T-helper 17 cell (primary cell): ENCODE measurements at regions not wholly inside any gene's neighbourhood (a gene's known extent, or its start where the extent isn't known, plus 50 kb on each side); places are given as distances from the start of the nearest gene placed in this dataset.

Source experiments
- ATAC-seq: fragments of 150-1000 bp; cut with Tn5 transposase; 2 replicates; pipeline ENCODE4 v1.10.0; 2021; ENCODE audit warnings: mild to moderate bottlenecking, moderate library complexity
- DNase-seq, 3 donors: peaks; one replicate each; pipeline versions ENCODE4 v3.0.0 to v3.0.0-alpha.2; 2020 to 2021
- H3K9me3 ChIP-seq: one replicate; pipeline ENCODE4 v1.7.0; 2013; ENCODE audit warnings: low read length, mild to moderate bottlenecking; ENCODE audit not compliant: control insufficient read depth, poor library complexity, severe bottlenecking
- H3K27ac Mint-ChIP-seq: one replicate; pipeline ENCODE4 v1.8.0; 2022; ENCODE audit warnings: mild to moderate bottlenecking, moderate library complexity, mixed read lengths
- H3K27me3 Mint-ChIP-seq: one replicate; pipeline ENCODE4 v1.8.0; 2022; ENCODE audit warnings: mixed read lengths
- H3K36me3 Mint-ChIP-seq: one replicate; pipeline ENCODE4 v1.8.0; 2022; ENCODE audit warnings: low read depth, mixed read lengths
- H3K4me1 Mint-ChIP-seq: one replicate; pipeline ENCODE4 v1.8.0; 2022; ENCODE audit warnings: mild to moderate bottlenecking, mixed read lengths
- H3K4me3 Mint-ChIP-seq: one replicate; pipeline ENCODE4 v1.8.0; 2022; ENCODE audit warnings: mild to moderate bottlenecking, moderate library complexity, mixed read lengths

GRCh38 chr3:124404621-124405020 is 325.6 kb upstream of the UMPS start:
- ATAC-seq (no peak), DNase-seq (no peak)
- H3K36me3 Mint-ChIP-seq: no peaks in the 10 kb centered on the region
- H3K4me3 Mint-ChIP-seq: no peak overlapping the region
- peaks cover 39% of the 10 kb centered on the region for H3K27me3 Mint-ChIP-seq
- H3K9me3 ChIP-seq: no peaks in the 10 kb centered on the region
- no peaks in the 10 kb centered on the region for H3K4me1 Mint-ChIP-seq
- H3K27ac Mint-ChIP-seq: no peak overlapping the region

GRCh38 chr3:124407260-124407659 is 323.0 kb upstream of the UMPS start:
- H3K27ac Mint-ChIP-seq: no peak overlapping the region
- no peaks in the 10 kb centered on the region for H3K9me3 ChIP-seq
- H3K36me3 Mint-ChIP-seq: no peaks in the 10 kb centered on the region
- H3K27me3 Mint-ChIP-seq: peaks cover 50% of the 10 kb centered on the region
- no peaks in the 10 kb centered on the region for H3K4me1 Mint-ChIP-seq
- DNase-seq (no peak), ATAC-seq (no peak)
- no peak overlapping the region for H3K4me3 Mint-ChIP-seq

- no peaks in the 10 kb centered on the region for H3K4me1 Mint-ChIP-seq
- H3K4me3 Mint-ChIP-seq: no peak overlapping the region
- DNase-seq: no peak
- no peak for ATAC-seq
- H3K27ac Mint-ChIP-seq: no peak overlapping the region
- H3K9me3 ChIP-seq: no peaks in the 10 kb centered on the region
- peaks cover 45% of the 10 kb centered on the region for H3K27me3 Mint-ChIP-seq
- no peaks in the 10 kb centered on the region for H3K36me3 Mint-ChIP-seq
Measured at GRCh38 chr3:124409650-124410275, 320.5 kb upstream of the UMPS start.

GRCh38 chr3:124410471-124410870 is 319.8 kb upstream of the UMPS start:
- DNase-seq (no peak), ATAC-seq (no peak)
- Mint-ChIP-seq H3K36me3 (no peaks in the 10 kb centered on the region), H3K27ac (no peak overlapping the region), H3K27me3 (peaks cover 40% of the 10 kb centered on the region), H3K4me1 (no peaks in the 10 kb centered on the region), H3K4me3 (no peak overlapping the region)
- no peaks in the 10 kb centered on the region for H3K9me3 ChIP-seq

GRCh38 chr3:124411728-124412127 is 318.5 kb upstream of the UMPS start:
- H3K27me3 Mint-ChIP-seq: peaks cover 38% of the 10 kb centered on the region
- no peak overlapping the region for H3K4me3 Mint-ChIP-seq
- H3K4me1 Mint-ChIP-seq: no peaks in the 10 kb centered on the region
- no peak overlapping the region for H3K27ac Mint-ChIP-seq
- H3K36me3 Mint-ChIP-seq: no peaks in the 10 kb centered on the region
- no peaks in the 10 kb centered on the region for H3K9me3 ChIP-seq
- no peak for DNase-seq
- ATAC-seq: no peak

- H3K36me3 Mint-ChIP-seq: no peaks in the 10 kb centered on the region
- ATAC-seq (no peak), DNase-seq (no peak)
- no peak overlapping the region for H3K27ac Mint-ChIP-seq
- H3K4me1 Mint-ChIP-seq: no peaks in the 10 kb centered on the region
- H3K4me3 Mint-ChIP-seq: no peak overlapping the region
- no peaks in the 10 kb centered on the region for H3K9me3 ChIP-seq
- H3K27me3 Mint-ChIP-seq: peaks cover 40% of the 10 kb centered on the region
Measured at GRCh38 chr3:124412644-124413043, 317.6 kb upstream of the UMPS start.

- Mint-ChIP-seq H3K27me3 (peaks cover 44% of the 10 kb centered on the region), H3K4me3 (no peak overlapping the region), H3K27ac (no peak overlapping the region), H3K4me1 (no peaks in the 10 kb centered on the region), H3K36me3 (no peaks in the 10 kb centered on the region)
- DNase-seq (no peak), ATAC-seq (no peak)
- H3K9me3 ChIP-seq: no peaks in the 10 kb centered on the region
Measured at GRCh38 chr3:124413393-124413792, 316.9 kb upstream of the UMPS start.

- no peak for ATAC-seq
- Mint-ChIP-seq H3K27ac (no peak overlapping the region), H3K36me3 (no peaks in the 10 kb centered on the region), H3K4me3 (no peak overlapping the region), H3K27me3 (peaks cover 37% of the 10 kb centered on the region), H3K4me1 (no peaks in the 10 kb centered on the region)
- no peaks in the 10 kb centered on the region for H3K9me3 ChIP-seq
- DNase-seq: no peak
Measured at GRCh38 chr3:124413989-124414598, 316.2 kb upstream of the UMPS start.

- H3K27me3 Mint-ChIP-seq: peaks cover 39% of the 10 kb centered on the region
- H3K9me3 ChIP-seq: no peaks in the 10 kb centered on the region
- no peaks in the 10 kb centered on the region for H3K4me1 Mint-ChIP-seq
- ATAC-seq (no peak), DNase-seq (no peak)
- no peak overlapping the region for H3K27ac Mint-ChIP-seq
- H3K4me3 Mint-ChIP-seq: no peak overlapping the region
- no peaks in the 10 kb centered on the region for H3K36me3 Mint-ChIP-seq
Measured at GRCh38 chr3:124415446-124415960, 314.7 kb upstream of the UMPS start.

GRCh38 chr3:124419303-124419702 is 310.9 kb upstream of the UMPS start:
- Mint-ChIP-seq H3K4me3 (no peak overlapping the region), H3K4me1 (no peaks in the 10 kb centered on the region), H3K27me3 (peaks cover 34% of the 10 kb centered on the region)

GRCh38 chr3:124420392-124420791 is 309.9 kb upstream of the UMPS start:
- Mint-ChIP-seq H3K27ac (no peak overlapping the region), H3K36me3 (no peaks in the 10 kb centered on the region), H3K27me3 (peaks cover 39% of the 10 kb centered on the region), H3K4me3 (no peak overlapping the region), H3K4me1 (no peaks in the 10 kb centered on the region)
- ATAC-seq (no peak), DNase-seq (no peak)
- H3K9me3 ChIP-seq: no peaks in the 10 kb centered on the region

More at GRCh38 chr3:124419303-124419702, 310.9 kb upstream of the UMPS start:
- Mint-ChIP-seq H3K27ac (no peak overlapping the region), H3K36me3 (no peaks in the 10 kb centered on the region)
- H3K9me3 ChIP-seq: no peaks in the 10 kb centered on the region
- DNase-seq (no peak), ATAC-seq (no peak)

- no peaks in the 10 kb centered on the region for H3K4me1 Mint-ChIP-seq
- DNase-seq (no peak), ATAC-seq (no peak)
- no peak overlapping the region for H3K4me3 Mint-ChIP-seq
- H3K27me3 Mint-ChIP-seq: peaks cover 35% of the 10 kb centered on the region
- H3K27ac Mint-ChIP-seq: no peak overlapping the region
- H3K9me3 ChIP-seq: no peaks in the 10 kb centered on the region
- H3K36me3 Mint-ChIP-seq: no peaks in the 10 kb centered on the region
Measured at GRCh38 chr3:124422805-124423204, 307.4 kb upstream of the UMPS start.

- DNase-seq: no peak
Measured at GRCh38 chr3:124424396-124424795, 305.9 kb upstream of the UMPS start.

GRCh38 chr3:124425972-124426371 is 304.3 kb upstream of the UMPS start:
- ATAC-seq: no peak
- Mint-ChIP-seq H3K27me3 (peaks cover 20% of the 10 kb centered on the region), H3K4me1 (no peaks in the 10 kb centered on the region)

More at GRCh38 chr3:124424396-124424795, 305.9 kb upstream of the UMPS start:
- no peaks in the 10 kb centered on the region for H3K9me3 ChIP-seq
- Mint-ChIP-seq H3K4me3 (no peak overlapping the region), H3K36me3 (no peaks in the 10 kb centered on the region), H3K4me1 (no peaks in the 10 kb centered on the region), H3K27ac (no peak overlapping the region), H3K27me3 (peaks cover 27% of the 10 kb centered on the region)
- ATAC-seq: no peak

More at GRCh38 chr3:124425972-124426371, 304.3 kb upstream of the UMPS start:
- H3K36me3 Mint-ChIP-seq: no peaks in the 10 kb centered on the region
- no peak overlapping the region for H3K27ac Mint-ChIP-seq
- H3K4me3 Mint-ChIP-seq: no peak overlapping the region
- DNase-seq: no peak
- H3K9me3 ChIP-seq: no peaks in the 10 kb centered on the region
